HG03175 (cell line): ENCODE measurements at regions not wholly inside any gene's neighbourhood (a gene's known extent, or its start where the extent isn't known, plus 50 kb on each side); places are given as distances from the start of the nearest gene placed in this dataset.

Source experiments
- ATAC-seq: cut with Tn5 transposase; IDR thresholded peaks from one replicate; pipeline ENCODE4 v1.9.1; 2021; ENCODE audit warnings: mild to moderate bottlenecking, moderate library complexity; ENCODE audit not compliant: unreplicated experiment

GRCh38 chr22:49112661-49113626, 714.7 kb downstream of the BRD1 start:
- no peak for ATAC-seq

GRCh38 chr22:49112176-49112575, 715.5 kb downstream of the BRD1 start:
- ATAC-seq, result no peak

GRCh38 chr22:49111085-49111484, 716.6 kb downstream of the BRD1 start:
- ATAC-seq, result no peak

GRCh38 chr22:49108636-49109315, 718.9 kb downstream of the BRD1 start:
- no peak for ATAC-seq

- no peak for ATAC-seq
These were observed 719.6 kb downstream of the BRD1 start for GRCh38 chr22:49107961-49108530.

- ATAC-seq, result no peak
These were observed 720.1 kb downstream of the BRD1 start for GRCh38 chr22:49107561-49107960.

GRCh38 chr22:49106842-49107152, 720.9 kb downstream of the BRD1 start:
- ATAC-seq, result no peak

- no peak for ATAC-seq
These were observed 721.4 kb downstream of the BRD1 start for GRCh38 chr22:49106096-49106841.

- no peak for ATAC-seq
These were observed 723.2 kb downstream of the BRD1 start for GRCh38 chr22:49104434-49104833.

- ATAC-seq, result no peak
These were observed 724.2 kb downstream of the BRD1 start for GRCh38 chr22:49103314-49104059.

GRCh38 chr22:49102367-49102766, 725.3 kb downstream of the BRD1 start:
- ATAC-seq, result no peak

- no peak for ATAC-seq
These were observed 725.8 kb downstream of the BRD1 start for GRCh38 chr22:49101873-49102272.

GRCh38 chr22:49101225-49101624, 726.4 kb downstream of the BRD1 start:
- ATAC-seq, result no peak

GRCh38 chr22:49100773-49101172, 726.9 kb downstream of the BRD1 start:
- ATAC-seq, result no peak

GRCh38 chr22:49100316-49100715, 727.4 kb downstream of the BRD1 start:
- no peak for ATAC-seq

- no peak for ATAC-seq
These were observed 728.1 kb downstream of the BRD1 start for GRCh38 chr22:49099496-49100124.

GRCh38 chr22:49099089-49099488, 728.6 kb downstream of the BRD1 start:
- ATAC-seq, result no peak

GRCh38 chr22:49097966-49098365, 729.7 kb downstream of the BRD1 start:
- no peak for ATAC-seq

GRCh38 chr22:49097171-49097925, 730.3 kb downstream of the BRD1 start:
- ATAC-seq, result no peak
